OCI-LY1 (cell line): ENCODE measurements at regions not wholly inside any gene's neighbourhood (a gene's known extent, or its start where the extent isn't known, plus 50 kb on each side); places are given as distances from the start of the nearest gene placed in this dataset.

Source experiments
- H2AFZ ChIP-seq: fragments of 200-600 bp; sonication (generic), shearing (Covaris generic); 2 replicates; pipeline ENCODE4 v1.6.0; 2014; ENCODE audit warnings: antibody characterized with exemption, mild to moderate bottlenecking, low read length
- H3F3A ChIP-seq: fragments of 200-600 bp; sonication (generic), shearing (Covaris generic); 2 replicates; pipeline ENCODE4 v1.6.0; 2014; ENCODE audit warnings: mild to moderate bottlenecking, antibody characterized with exemption, low read length, moderate library complexity; ENCODE audit not compliant: insufficient read depth
- H3K27ac ChIP-seq: fragments of 200-600 bp; sonication (generic); 2 replicates; pipeline ENCODE4 v1.5.1; 2014; ENCODE audit warnings: low read length, mixed run types, mild to moderate bottlenecking, low read depth; ENCODE audit not compliant: poor library complexity, severe bottlenecking
- H3K27me3 ChIP-seq: fragments of 200-600 bp; sonication (generic); 2 replicates; pipeline ENCODE4 v1.6.0; 2014; ENCODE audit warnings: antibody characterized with exemption, mild to moderate bottlenecking, low read length, moderate library complexity; ENCODE audit not compliant: insufficient read depth
- H3K36me3 ChIP-seq: fragments of 200-600 bp; sonication (generic); 2 replicates; pipeline ENCODE4 v1.6.1; 2014; ENCODE audit warnings: mild to moderate bottlenecking, antibody characterized with exemption, low read length, moderate library complexity, mixed read lengths; ENCODE audit not compliant: insufficient read depth
- H3K4me1 ChIP-seq: fragments of 200-600 bp; sonication (generic); 2 replicates; pipeline ENCODE4 v1.5.1; 2014; ENCODE audit warnings: mild to moderate bottlenecking, low read length, moderate library complexity; ENCODE audit not compliant: insufficient read depth, severe bottlenecking
- H3K4me2 ChIP-seq: fragments of 200-600 bp; sonication (generic), shearing (Covaris generic); 2 replicates; pipeline ENCODE4 v1.6.1; 2014; ENCODE audit warnings: low read length
- H3K4me3 ChIP-seq: fragments of 200-600 bp; sonication (generic); 2 replicates; pipeline ENCODE4 v1.5.1; 2014; ENCODE audit warnings: low read length, low read depth, mild to moderate bottlenecking, mixed read lengths; ENCODE audit not compliant: poor library complexity, severe bottlenecking
- H3K79me2 ChIP-seq: fragments of 200-600 bp; shearing (Covaris generic); 2 replicates; pipeline ENCODE4 v1.6.1; 2016; ENCODE audit warnings: mixed run types, low read length, mixed read lengths; ENCODE audit not compliant: insufficient read depth
- H3K9ac ChIP-seq: fragments of 200-600 bp; sonication (generic), shearing (Covaris generic); 2 replicates; pipeline ENCODE4 v1.6.1; 2014; ENCODE audit warnings: mild to moderate bottlenecking, low read length, mixed read lengths
- H3K9me2 ChIP-seq: fragments of 200-600 bp; sonication (generic), shearing (Covaris generic); 2 replicates; pipeline ENCODE4 v1.6.1; 2014; ENCODE audit warnings: low read depth, mild to moderate bottlenecking, low read length, mixed read lengths
- H3K9me3 ChIP-seq: fragments of 200-600 bp; shearing (Covaris generic); 2 replicates; pipeline ENCODE4 v1.6.1; 2014; ENCODE audit warnings: low read length, mixed read lengths
- H4K20me1 ChIP-seq: fragments of 200-600 bp; sonication (generic), shearing (Covaris generic); 2 replicates; pipeline ENCODE4 v1.6.0; 2016; ENCODE audit warnings: mild to moderate bottlenecking, low read length; ENCODE audit not compliant: insufficient read depth
- EZH2 ChIP-seq: fragments of 200-600 bp; sonication (generic), shearing (Covaris generic); IDR thresholded peaks from 2 replicates; pipeline ENCODE4 v1.8.0; 2017; ENCODE audit warnings: borderline replicate concordance, mixed run types, mild to moderate bottlenecking, antibody characterized with exemption, low read length, moderate library complexity, mixed read lengths
- TF ChIP-seq, protein P1 (sequence below): fragments of 200-600 bp; sonication (generic), shearing (Covaris generic); IDR thresholded peaks from 2 replicates; pipeline ENCODE4 v1.5.1; 2017; ENCODE audit warnings: mild to moderate bottlenecking, antibody characterized with exemption, low read length, moderate library complexity, mixed read lengths

GRCh38 chr2:185433824-185434223, 304.8 kb upstream of the FSIP2 start:
- Histone ChIP-seq H3K4me3 (no peak overlapping the region), H3K36me3 (no peaks in the 10 kb centered on the region), H3F3A (no peaks in the 10 kb centered on the region), H3K9me3 (no peaks in the 10 kb centered on the region), H3K9me2 (no peaks in the 10 kb centered on the region), H3K9ac (no peak overlapping the region), H3K4me2 (no peak overlapping the region), H4K20me1 (no peaks in the 10 kb centered on the region), H3K4me1 (no peaks in the 10 kb centered on the region), H3K79me2 (no peaks in the 10 kb centered on the region), H3K27ac (no peak overlapping the region), H2AFZ (no peak overlapping the region), H3K27me3 (no peaks in the 10 kb centered on the region)
- no peak for TF ChIP-seq EZH2
- TF ChIP-seq, protein P1, sequence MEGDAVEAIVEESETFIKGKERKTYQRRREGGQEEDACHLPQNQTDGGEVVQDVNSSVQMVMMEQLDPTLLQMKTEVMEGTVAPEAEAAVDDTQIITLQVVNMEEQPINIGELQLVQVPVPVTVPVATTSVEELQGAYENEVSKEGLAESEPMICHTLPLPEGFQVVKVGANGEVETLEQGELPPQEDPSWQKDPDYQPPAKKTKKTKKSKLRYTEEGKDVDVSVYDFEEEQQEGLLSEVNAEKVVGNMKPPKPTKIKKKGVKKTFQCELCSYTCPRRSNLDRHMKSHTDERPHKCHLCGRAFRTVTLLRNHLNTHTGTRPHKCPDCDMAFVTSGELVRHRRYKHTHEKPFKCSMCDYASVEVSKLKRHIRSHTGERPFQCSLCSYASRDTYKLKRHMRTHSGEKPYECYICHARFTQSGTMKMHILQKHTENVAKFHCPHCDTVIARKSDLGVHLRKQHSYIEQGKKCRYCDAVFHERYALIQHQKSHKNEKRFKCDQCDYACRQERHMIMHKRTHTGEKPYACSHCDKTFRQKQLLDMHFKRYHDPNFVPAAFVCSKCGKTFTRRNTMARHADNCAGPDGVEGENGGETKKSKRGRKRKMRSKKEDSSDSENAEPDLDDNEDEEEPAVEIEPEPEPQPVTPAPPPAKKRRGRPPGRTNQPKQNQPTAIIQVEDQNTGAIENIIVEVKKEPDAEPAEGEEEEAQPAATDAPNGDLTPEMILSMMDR, result no peak

DNA sequence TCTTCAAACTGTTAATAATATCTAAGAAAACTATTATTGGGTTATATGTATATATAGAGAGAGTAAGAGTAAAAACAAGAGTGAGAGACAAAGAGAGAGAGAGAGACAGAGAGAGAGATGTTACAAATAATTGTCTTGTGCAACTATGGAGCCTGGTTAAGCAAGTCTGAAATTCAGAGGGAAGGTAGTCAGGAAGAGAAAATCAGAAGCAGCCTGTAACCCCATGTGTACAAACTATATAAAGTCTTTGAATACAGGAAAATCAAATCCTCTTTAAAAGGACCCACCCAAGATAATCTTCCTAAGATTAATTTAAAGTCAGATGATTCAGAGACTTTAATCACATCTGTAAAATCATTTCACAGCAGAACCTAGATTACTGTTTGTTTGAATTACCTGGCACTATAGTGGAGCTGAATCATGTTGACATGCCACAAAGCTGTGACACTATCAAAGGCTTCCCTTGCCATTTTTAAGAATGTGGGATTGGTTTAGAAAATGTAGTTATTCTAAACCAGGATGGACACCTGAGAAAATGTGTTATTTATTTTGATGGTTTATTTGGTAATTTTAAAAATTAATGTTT, 301.7 kb upstream of the FSIP2 start:
- Histone ChIP-seq H4K20me1 (no peaks in the 10 kb centered on the region), H3K27me3 (no peaks in the 10 kb centered on the region), H3K9me3 (no peaks in the 10 kb centered on the region), H2AFZ (no peak overlapping the region), H3K9ac (no peak overlapping the region), H3K4me3 (no peak overlapping the region), H3K9me2 (no peaks in the 10 kb centered on the region), H3K4me1 (no peaks in the 10 kb centered on the region), H3K27ac (no peak overlapping the region), H3F3A (no peaks in the 10 kb centered on the region), H3K4me2 (no peak overlapping the region), H3K79me2 (no peaks in the 10 kb centered on the region), H3K36me3 (no peaks in the 10 kb centered on the region)
- TF ChIP-seq, protein P1, result no peak

DNA sequence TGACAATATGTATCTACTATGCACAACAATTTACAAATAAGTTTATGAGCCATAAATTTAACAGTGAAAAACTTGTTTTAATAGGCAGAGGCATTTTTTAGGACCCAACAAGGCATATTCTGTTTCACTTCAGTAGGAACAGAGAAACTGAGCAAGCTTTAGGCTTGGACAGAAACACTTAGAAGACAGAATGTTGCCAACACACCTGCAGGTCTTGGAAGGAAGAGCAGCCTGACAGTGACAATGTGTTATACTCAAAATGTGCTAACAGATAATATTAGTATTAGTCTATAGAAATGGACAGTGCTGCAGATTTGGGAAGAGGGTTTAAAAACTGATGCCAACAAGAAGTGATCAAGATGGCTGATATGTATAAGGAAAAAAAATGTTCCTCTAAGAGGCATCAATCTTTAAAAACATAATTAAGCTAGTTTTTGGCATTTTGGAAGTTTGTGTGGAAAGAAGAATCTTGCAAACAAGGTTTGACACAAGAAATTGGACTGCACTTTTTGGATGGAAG, 297.1 kb upstream of the FSIP2 start:
- no peak for TF ChIP-seq EZH2
- TF ChIP-seq, protein P1, result no peak
- H3K4me3 ChIP-seq, result no peak overlapping the region
- H2AFZ ChIP-seq, result no peak overlapping the region
- H3K79me2 ChIP-seq, result no peaks in the 10 kb centered on the region
- H3K36me3 ChIP-seq, result no peaks in the 10 kb centered on the region
- no peaks in the 10 kb centered on the region for H3K27me3 ChIP-seq
- H3K4me1 ChIP-seq, result no peaks in the 10 kb centered on the region
- no peak overlapping the region for H3K9ac ChIP-seq
- no peak overlapping the region for H3K4me2 ChIP-seq
- no peaks in the 10 kb centered on the region for H4K20me1 ChIP-seq
- H3K27ac ChIP-seq, result no peak overlapping the region
- no peaks in the 10 kb centered on the region for H3K9me2 ChIP-seq
- H3K9me3 ChIP-seq, result no peaks in the 10 kb centered on the region
- H3F3A ChIP-seq, result no peaks in the 10 kb centered on the region
